Neural cell (in vitro differentiated cells): ENCODE measurements at regions not wholly inside any gene's neighbourhood (a gene's known extent, or its start where the extent isn't known, plus 50 kb on each side); places are given as distances from the start of the nearest gene placed in this dataset.
A peak's percentile ranks its signal among the peaks of the same experiment; 100 is the strongest.

Experiments
- H2AFZ ChIP-seq: fragments of 200-600, 300-800 bp; sonication (generic), shearing (Covaris generic); 2 replicates; pipeline ENCODE4 v1.6.0; 2014; ENCODE audit warnings: low read depth, mild to moderate bottlenecking, antibody characterized with exemption, low read length, moderate library complexity
- H3F3A ChIP-seq: fragments of 200-600 bp; shearing (Covaris generic); 2 replicates; pipeline ENCODE4 v1.6.1; 2016; ENCODE audit warnings: mild to moderate bottlenecking, moderate library complexity, mixed read lengths, antibody characterized with exemption, low read length; ENCODE audit not compliant: insufficient read depth, poor library complexity, severe bottlenecking
- H3K27ac ChIP-seq: fragments of 200-600, 300-800 bp; sonication (generic), shearing (Covaris generic); 2 replicates; pipeline ENCODE4 v1.5.1; 2014; ENCODE audit warnings: mild to moderate bottlenecking, low read length, moderate library complexity
- H3K27me3 ChIP-seq: fragments of 300-800, 200-600 bp; sonication (generic), shearing (Covaris generic); 2 replicates; pipeline ENCODE4 v1.6.0; 2014; ENCODE audit warnings: mild to moderate bottlenecking, low read depth, low read length, moderate library complexity; ENCODE audit not compliant: insufficient read depth
- H3K36me3 ChIP-seq: fragments of 300-800, 200-600 bp; sonication (generic), shearing (Covaris generic); 2 replicates; pipeline ENCODE4 v1.5.1; 2014; ENCODE audit warnings: mild to moderate bottlenecking, antibody characterized with exemption, low read length, moderate library complexity; ENCODE audit not compliant: insufficient read depth
- H3K4me2 ChIP-seq: fragments of 300-800, 200-600 bp; sonication (generic), shearing (Covaris generic); 2 replicates; pipeline ENCODE4 v1.6.0; 2014; ENCODE audit warnings: mild to moderate bottlenecking, low read length
- H3K4me3 ChIP-seq: fragments of 300-800, 200-600 bp; sonication (generic), shearing (Covaris generic); 2 replicates; pipeline ENCODE4 v1.5.1; 2014; ENCODE audit warnings: mild to moderate bottlenecking, low read length, moderate library complexity
- H3K79me2 ChIP-seq: fragments of 200-600 bp; shearing (Covaris generic); replicated peaks from 2 replicates; pipeline ENCODE4 v1.6.0; 2014; ENCODE audit warnings: mild to moderate bottlenecking, low read length, moderate library complexity; ENCODE audit not compliant: insufficient read depth
- H3K9ac ChIP-seq: fragments of 300-800, 200-600 bp; sonication (generic), shearing (Covaris generic); 2 replicates; pipeline ENCODE4 v1.6.1; 2016; ENCODE audit warnings: mild to moderate bottlenecking, low read length, mixed read lengths
- H3K9me2 ChIP-seq: fragments of 200-600 bp; shearing (Covaris generic); 2 replicates; pipeline ENCODE4 v1.6.1; 2016; ENCODE audit warnings: mild to moderate bottlenecking, low read length, mixed read lengths; ENCODE audit not compliant: insufficient read depth
- H3K9me3 ChIP-seq: fragments of 200-600, 300-800 bp; sonication (generic), shearing (Covaris generic); 2 replicates; pipeline ENCODE4 v1.6.1; 2016; ENCODE audit warnings: mild to moderate bottlenecking, mixed run types, low read length, moderate library complexity, mixed read lengths
- H4K20me1 ChIP-seq: fragments of 200-600 bp; shearing (Covaris generic); 2 replicates; pipeline ENCODE4 v1.6.1; 2016; ENCODE audit warnings: mild to moderate bottlenecking, mixed run types; ENCODE audit not compliant: insufficient read depth
- EP300 ChIP-seq: fragments of 450-650 bp; conservative IDR thresholded peaks from 2 replicates; pipeline ENCODE4 v1.6.1; 2014; ENCODE audit warnings: antibody characterized with exemption, mild to moderate bottlenecking, moderate library complexity; ENCODE audit not compliant: poor library complexity, severe bottlenecking
- EZH2 ChIP-seq: fragments of 200-600, 300-800 bp; shearing (Covaris generic), sonication (generic); IDR thresholded peaks from 2 replicates; pipeline ENCODE4 v1.6.1; 2014; ENCODE audit warnings: antibody characterized with exemption, low read length, borderline replicate concordance, mild to moderate bottlenecking; ENCODE audit not compliant: insufficient read depth, poor library complexity, severe bottlenecking
- MXI1 ChIP-seq: fragments of 450-650 bp; conservative IDR thresholded peaks from 2 replicates; pipeline ENCODE4 v1.6.1; 2014; ENCODE audit warnings: antibody characterized with exemption, mild to moderate bottlenecking; ENCODE audit not compliant: poor library complexity, severe bottlenecking
- POLR2AphosphoS5 ChIP-seq: IDR thresholded peaks from 2 replicates; pipeline ENCODE4 v1.6.1; 2012
- RAD21 ChIP-seq: fragments of 450-650 bp; conservative IDR thresholded peaks from 2 replicates; pipeline ENCODE4 v1.6.1; 2014; ENCODE audit warnings: antibody characterized with exemption, mild to moderate bottlenecking, moderate library complexity
- SMC3 ChIP-seq: fragments of 450-650 bp; conservative IDR thresholded peaks from 2 replicates; pipeline ENCODE4 v1.6.1; 2014; ENCODE audit warnings: antibody characterized with exemption, mild to moderate bottlenecking, moderate library complexity; ENCODE audit not compliant: poor library complexity
- TAF1 ChIP-seq: IDR thresholded peaks from 2 replicates; pipeline ENCODE4 v1.6.1; 2012; ENCODE audit warnings: low read depth
- TF ChIP-seq, protein P1 (sequence below): fragments of 450-650 bp; IDR thresholded peaks from 2 replicates; pipeline ENCODE4 v1.5.1; 2014; ENCODE audit warnings: antibody characterized with exemption, mild to moderate bottlenecking, moderate library complexity; ENCODE audit not compliant: poor library complexity, severe bottlenecking
- TF ChIP-seq, protein P2 (sequence below): IDR thresholded peaks from 2 replicates; pipeline ENCODE4 v1.6.1; 2012; ENCODE audit warnings: borderline replicate concordance

- H3K4me3 ChIP-seq = no peak overlapping the region
- H3K27ac ChIP-seq = no peak overlapping the region
- no peaks in the 10 kb centered on the region for H3K9me3 ChIP-seq
- no peaks in the 10 kb centered on the region for H3F3A ChIP-seq
- no peak overlapping the region for H3K9ac ChIP-seq
- H3K27me3 ChIP-seq = no peaks in the 10 kb centered on the region
- H3K36me3 ChIP-seq = no peaks in the 10 kb centered on the region
- H4K20me1 ChIP-seq = no peaks in the 10 kb centered on the region
- TF ChIP-seq RAD21 (no peak), TAF1 (no peak), POLR2AphosphoS5 (no peak), EZH2 (no peak), EP300 (no peak), MXI1 (no peak)
- TF ChIP-seq, protein P1, sequence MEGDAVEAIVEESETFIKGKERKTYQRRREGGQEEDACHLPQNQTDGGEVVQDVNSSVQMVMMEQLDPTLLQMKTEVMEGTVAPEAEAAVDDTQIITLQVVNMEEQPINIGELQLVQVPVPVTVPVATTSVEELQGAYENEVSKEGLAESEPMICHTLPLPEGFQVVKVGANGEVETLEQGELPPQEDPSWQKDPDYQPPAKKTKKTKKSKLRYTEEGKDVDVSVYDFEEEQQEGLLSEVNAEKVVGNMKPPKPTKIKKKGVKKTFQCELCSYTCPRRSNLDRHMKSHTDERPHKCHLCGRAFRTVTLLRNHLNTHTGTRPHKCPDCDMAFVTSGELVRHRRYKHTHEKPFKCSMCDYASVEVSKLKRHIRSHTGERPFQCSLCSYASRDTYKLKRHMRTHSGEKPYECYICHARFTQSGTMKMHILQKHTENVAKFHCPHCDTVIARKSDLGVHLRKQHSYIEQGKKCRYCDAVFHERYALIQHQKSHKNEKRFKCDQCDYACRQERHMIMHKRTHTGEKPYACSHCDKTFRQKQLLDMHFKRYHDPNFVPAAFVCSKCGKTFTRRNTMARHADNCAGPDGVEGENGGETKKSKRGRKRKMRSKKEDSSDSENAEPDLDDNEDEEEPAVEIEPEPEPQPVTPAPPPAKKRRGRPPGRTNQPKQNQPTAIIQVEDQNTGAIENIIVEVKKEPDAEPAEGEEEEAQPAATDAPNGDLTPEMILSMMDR = peak; percentile 26
- TF ChIP-seq, protein P2, sequence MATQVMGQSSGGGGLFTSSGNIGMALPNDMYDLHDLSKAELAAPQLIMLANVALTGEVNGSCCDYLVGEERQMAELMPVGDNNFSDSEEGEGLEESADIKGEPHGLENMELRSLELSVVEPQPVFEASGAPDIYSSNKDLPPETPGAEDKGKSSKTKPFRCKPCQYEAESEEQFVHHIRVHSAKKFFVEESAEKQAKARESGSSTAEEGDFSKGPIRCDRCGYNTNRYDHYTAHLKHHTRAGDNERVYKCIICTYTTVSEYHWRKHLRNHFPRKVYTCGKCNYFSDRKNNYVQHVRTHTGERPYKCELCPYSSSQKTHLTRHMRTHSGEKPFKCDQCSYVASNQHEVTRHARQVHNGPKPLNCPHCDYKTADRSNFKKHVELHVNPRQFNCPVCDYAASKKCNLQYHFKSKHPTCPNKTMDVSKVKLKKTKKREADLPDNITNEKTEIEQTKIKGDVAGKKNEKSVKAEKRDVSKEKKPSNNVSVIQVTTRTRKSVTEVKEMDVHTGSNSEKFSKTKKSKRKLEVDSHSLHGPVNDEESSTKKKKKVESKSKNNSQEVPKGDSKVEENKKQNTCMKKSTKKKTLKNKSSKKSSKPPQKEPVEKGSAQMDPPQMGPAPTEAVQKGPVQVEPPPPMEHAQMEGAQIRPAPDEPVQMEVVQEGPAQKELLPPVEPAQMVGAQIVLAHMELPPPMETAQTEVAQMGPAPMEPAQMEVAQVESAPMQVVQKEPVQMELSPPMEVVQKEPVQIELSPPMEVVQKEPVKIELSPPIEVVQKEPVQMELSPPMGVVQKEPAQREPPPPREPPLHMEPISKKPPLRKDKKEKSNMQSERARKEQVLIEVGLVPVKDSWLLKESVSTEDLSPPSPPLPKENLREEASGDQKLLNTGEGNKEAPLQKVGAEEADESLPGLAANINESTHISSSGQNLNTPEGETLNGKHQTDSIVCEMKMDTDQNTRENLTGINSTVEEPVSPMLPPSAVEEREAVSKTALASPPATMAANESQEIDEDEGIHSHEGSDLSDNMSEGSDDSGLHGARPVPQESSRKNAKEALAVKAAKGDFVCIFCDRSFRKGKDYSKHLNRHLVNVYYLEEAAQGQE = no peak
- no peaks in the 10 kb centered on the region for H3K79me2 ChIP-seq
- no peak overlapping the region for H2AFZ ChIP-seq
- H3K9me2 ChIP-seq = no peaks in the 10 kb centered on the region
- no peak overlapping the region for H3K4me2 ChIP-seq
Measured at GRCh38 chr17:68771867-68772515, 170.8 kb upstream of the FAM20A start.

DNA sequence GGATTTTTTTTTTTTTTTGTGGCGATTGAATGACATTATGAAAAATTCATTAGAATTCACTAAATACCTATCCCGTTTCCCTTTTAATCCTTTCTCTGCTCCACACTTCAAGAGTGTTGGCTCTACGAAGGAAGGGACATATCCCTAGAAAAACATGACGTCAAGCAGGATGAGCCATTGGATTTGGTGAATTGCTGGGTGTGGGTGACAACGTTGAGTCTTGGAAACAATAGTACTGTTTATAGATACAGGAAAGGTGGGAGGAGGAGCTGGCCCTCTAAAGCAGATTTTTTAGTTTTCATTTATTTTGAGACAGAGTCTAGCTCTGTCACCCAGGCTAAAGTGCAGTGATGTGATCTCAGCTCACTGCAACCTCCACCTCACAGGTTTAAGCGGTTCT, 167.6 kb upstream of the FAM20A start:
- no peaks in the 10 kb centered on the region for H4K20me1 ChIP-seq
- no peaks in the 10 kb centered on the region for H3K9me2 ChIP-seq
- H3K4me3 ChIP-seq = no peak overlapping the region
- H3K9me3 ChIP-seq = no peaks in the 10 kb centered on the region
- no peaks in the 10 kb centered on the region for H3F3A ChIP-seq
- no peaks in the 10 kb centered on the region for H3K79me2 ChIP-seq
- no peak overlapping the region for H3K4me2 ChIP-seq
- TF ChIP-seq EP300 (no peak), POLR2AphosphoS5 (no peak), TAF1 (no peak), RAD21 (no peak), SMC3 (no peak), EZH2 (no peak)
- TF ChIP-seq, protein P1 = no peak
- no peaks in the 10 kb centered on the region for H3K27me3 ChIP-seq
- H3K27ac ChIP-seq = no peak overlapping the region
- H2AFZ ChIP-seq = no peak overlapping the region
- H3K36me3 ChIP-seq = no peaks in the 10 kb centered on the region
- no peak overlapping the region for H3K9ac ChIP-seq
